Hepatocyte (in vitro differentiated cells): ENCODE measurements at regions not wholly inside any gene's neighbourhood (a gene's known extent, or its start where the extent isn't known, plus 50 kb on each side); places are given as distances from the start of the nearest gene placed in this dataset.

Experiments used
- CTCF ChIP-seq: fragments of 200-600 bp; sonication (generic); IDR thresholded peaks from 2 replicates; pipeline ENCODE4 v1.5.1; 2016; ENCODE audit warnings: antibody characterized with exemption, mild to moderate bottlenecking; ENCODE audit not compliant: poor library complexity
- EZH2 ChIP-seq: fragments of 200-600 bp; sonication (generic); IDR thresholded peaks from 2 replicates; pipeline ENCODE4 v1.6.1; 2016; ENCODE audit warnings: antibody characterized with exemption, mild to moderate bottlenecking, borderline replicate concordance
- EZH2phosphoT487 ChIP-seq: fragments of 200-600 bp; sonication (generic); IDR thresholded peaks from one replicate; pipeline ENCODE4 v1.6.1; 2018; ENCODE audit warnings: antibody characterized with exemption, mild to moderate bottlenecking, low read depth, moderate library complexity; ENCODE audit not compliant: unreplicated experiment, severe bottlenecking

- TF ChIP-seq CTCF (no peak), EZH2 (no peak), EZH2phosphoT487 (no peak)
Observed at GRCh38 chr22:48882636-48883200, 945.0 kb downstream of the BRD1 start.
